Esophagus squamous epithelium (tissue), 4 donors: ENCODE measurements at regions not wholly inside any gene's neighbourhood (a gene's known extent, or its start where the extent isn't known, plus 50 kb on each side); places are given as distances from the start of the nearest gene placed in this dataset.

Experiments used
- CTCF ChIP-seq, 6 experiments: fragments of 450-650 bp in 4 of 6; fragments of 200-600 bp in 2 of 6; sonication (generic) in 2 of 6; IDR thresholded peaks; one replicate each; pipeline ENCODE4 v1.5.1; 2016 to 2019; ENCODE audit warnings: antibody characterized with exemption in 6 of 6, mild to moderate bottlenecking in 4 of 6, moderate library complexity in 4 of 6
- POLR2A ChIP-seq, 4 donors: fragments of 450-650 bp; IDR thresholded peaks; one replicate each; pipeline ENCODE4 v1.6.1; 2017; ENCODE audit warnings: antibody characterized with exemption in 4 of 4, mild to moderate bottlenecking in 4 of 4, moderate library complexity in 3 of 4

- TF ChIP-seq CTCF (IDR thresholded peaks at IDR 0.05) = no peak
- no peak for TF ChIP-seq POLR2A (IDR thresholded peaks at IDR 0.05)
These were observed 1230.6 kb upstream of the NUDT12 start for GRCh38 chr5:104793031-104793754.
